ENCODE measurements at regions not wholly inside any gene's neighbourhood (a gene's known extent, or its start where the extent isn't known, plus 50 kb on each side); places are given as distances from the start of the nearest gene placed in this dataset.

DNA sequence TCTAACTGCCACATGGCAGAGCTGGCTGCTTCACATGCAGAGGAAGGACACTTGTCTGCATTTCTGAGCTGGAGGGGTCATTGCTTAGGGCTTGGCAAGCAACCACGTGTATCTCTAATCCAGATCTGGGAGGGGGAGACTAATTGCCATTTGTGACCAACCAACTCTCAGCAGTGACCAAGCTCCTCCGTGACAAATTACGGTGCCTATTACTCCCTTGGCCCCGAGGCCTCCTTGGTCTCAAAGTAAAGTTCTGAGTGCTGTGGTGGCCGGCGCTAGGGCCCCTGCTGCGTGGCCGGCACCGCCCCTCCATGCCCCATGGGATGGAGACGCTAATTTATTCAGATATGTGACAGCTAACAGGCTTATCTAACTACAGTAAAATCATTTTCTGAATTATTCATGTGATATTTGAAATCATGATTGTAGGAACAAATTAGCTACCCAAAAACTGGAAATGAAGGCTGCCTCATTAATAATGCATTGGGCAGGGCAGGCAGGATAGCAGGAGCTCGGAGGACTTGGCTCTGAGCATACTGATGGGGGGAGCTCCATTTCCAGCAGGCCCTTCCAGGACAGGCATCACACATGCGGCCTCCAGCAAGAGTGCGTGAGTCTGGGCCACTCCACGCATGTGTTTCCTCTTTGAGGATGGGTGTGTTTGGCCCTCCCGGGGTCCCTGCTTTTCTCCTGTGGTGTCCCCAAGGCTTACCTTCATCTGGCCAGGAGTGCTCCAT, 67.7 kb downstream of the C5orf15 start:
- Histone ChIP-seq H3K27ac (ENCODE audit: low read depth, low read length) (no peak overlapping the region), H3K4me1 (ENCODE audit: control insufficient read depth, insufficient read depth, low read length) (no peaks in the 10 kb centered on the region), H3K9me3 (ENCODE audit: control insufficient read depth, low read length) (no peaks in the 10 kb centered on the region), H3K4me3 (ENCODE audit: low read length) (no peak overlapping the region), H3K9ac (ENCODE audit: extremely low read depth, low read length, poor library complexity, severe bottlenecking) (no peak overlapping the region), H3K36me3 (ENCODE audit: control insufficient read depth, insufficient read depth, low read length) (no peaks in the 10 kb centered on the region), H3K27me3 (ENCODE audit: control insufficient read depth, insufficient read depth, low read length, poor library complexity, severe bottlenecking) (no peaks in the 10 kb centered on the region)
- TF ChIP-seq, protein P1, sequence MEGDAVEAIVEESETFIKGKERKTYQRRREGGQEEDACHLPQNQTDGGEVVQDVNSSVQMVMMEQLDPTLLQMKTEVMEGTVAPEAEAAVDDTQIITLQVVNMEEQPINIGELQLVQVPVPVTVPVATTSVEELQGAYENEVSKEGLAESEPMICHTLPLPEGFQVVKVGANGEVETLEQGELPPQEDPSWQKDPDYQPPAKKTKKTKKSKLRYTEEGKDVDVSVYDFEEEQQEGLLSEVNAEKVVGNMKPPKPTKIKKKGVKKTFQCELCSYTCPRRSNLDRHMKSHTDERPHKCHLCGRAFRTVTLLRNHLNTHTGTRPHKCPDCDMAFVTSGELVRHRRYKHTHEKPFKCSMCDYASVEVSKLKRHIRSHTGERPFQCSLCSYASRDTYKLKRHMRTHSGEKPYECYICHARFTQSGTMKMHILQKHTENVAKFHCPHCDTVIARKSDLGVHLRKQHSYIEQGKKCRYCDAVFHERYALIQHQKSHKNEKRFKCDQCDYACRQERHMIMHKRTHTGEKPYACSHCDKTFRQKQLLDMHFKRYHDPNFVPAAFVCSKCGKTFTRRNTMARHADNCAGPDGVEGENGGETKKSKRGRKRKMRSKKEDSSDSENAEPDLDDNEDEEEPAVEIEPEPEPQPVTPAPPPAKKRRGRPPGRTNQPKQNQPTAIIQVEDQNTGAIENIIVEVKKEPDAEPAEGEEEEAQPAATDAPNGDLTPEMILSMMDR (conservative IDR thresholded peaks at IDR 0.05): no peak
- Mint-ChIP-seq H3K36me3 (ENCODE audit: low read depth) (no peaks in the 10 kb centered on the region), H3K4me1 (peaks cover 6% of the 10 kb centered on the region), H3K27ac (peak overlapping the region; percentile 30), H3K27me3 (ENCODE audit: insufficient read depth) (no peaks in the 10 kb centered on the region), H3K4me3 (no peak overlapping the region), H3K9me3 (no peaks in the 10 kb centered on the region)
- DNase-seq: no peak
- WGBS, 2 experiments (ENCODE audit: insufficient coverage in 1 of 2, insufficient read length in 1 of 2): 94 to 96% methylated on average over 13 to 15 of the region's 15 CpGs

DNA sequence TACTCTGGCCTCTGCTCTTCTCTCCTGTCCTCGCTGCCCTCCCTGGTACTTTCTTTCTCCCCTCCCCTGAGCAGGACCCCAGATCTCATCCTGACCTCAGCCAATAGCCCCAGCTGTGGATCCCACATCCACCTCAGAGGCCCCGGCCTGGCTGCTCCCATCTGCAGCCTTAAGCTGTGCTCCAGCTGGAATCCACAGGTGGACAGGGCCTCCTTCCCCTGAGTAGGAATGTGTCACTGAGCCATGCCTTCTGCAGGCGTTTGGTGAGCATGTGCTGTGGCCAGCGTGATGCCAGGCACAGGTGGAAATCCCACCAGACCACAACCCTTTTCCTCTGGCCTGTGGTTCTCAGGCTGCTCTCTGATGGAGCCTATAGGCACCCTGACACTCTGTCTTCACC, 68.9 kb downstream of the C5orf15 start:
- no peaks in the 10 kb centered on the region for H3K27me3 Mint-ChIP-seq (ENCODE audit: insufficient read depth)
- no peaks in the 10 kb centered on the region for H3K4me1 ChIP-seq (ENCODE audit: control insufficient read depth, insufficient read depth, low read length)
- no peak overlapping the region for H3K9ac ChIP-seq (ENCODE audit: extremely low read depth, low read length, poor library complexity, severe bottlenecking)
- no peak overlapping the region for H3K27ac Mint-ChIP-seq
- H3K4me3 ChIP-seq (ENCODE audit: low read length): no peak overlapping the region
- no peak for DNase-seq
- TF ChIP-seq, protein P1 (conservative IDR thresholded peaks at IDR 0.05): no peak
- no peaks in the 10 kb centered on the region for H3K9me3 Mint-ChIP-seq
- no peaks in the 10 kb centered on the region for H3K27me3 ChIP-seq (ENCODE audit: control insufficient read depth, insufficient read depth, low read length, poor library complexity, severe bottlenecking)
- 89 to 93% methylated on average over 3 to 4 of the region's 4 CpGs for WGBS, 2 experiments (ENCODE audit: insufficient coverage in 1 of 2, insufficient read length in 1 of 2)
- H3K9me3 ChIP-seq (ENCODE audit: control insufficient read depth, low read length): no peaks in the 10 kb centered on the region
- H3K36me3 ChIP-seq (ENCODE audit: control insufficient read depth, insufficient read depth, low read length): no peaks in the 10 kb centered on the region
- H3K27ac ChIP-seq (ENCODE audit: low read depth, low read length): no peak overlapping the region
- H3K4me1 Mint-ChIP-seq: peaks cover 1% of the 10 kb centered on the region
- H3K4me3 Mint-ChIP-seq: no peak overlapping the region
- H3K36me3 Mint-ChIP-seq (ENCODE audit: low read depth): no peaks in the 10 kb centered on the region

DNA sequence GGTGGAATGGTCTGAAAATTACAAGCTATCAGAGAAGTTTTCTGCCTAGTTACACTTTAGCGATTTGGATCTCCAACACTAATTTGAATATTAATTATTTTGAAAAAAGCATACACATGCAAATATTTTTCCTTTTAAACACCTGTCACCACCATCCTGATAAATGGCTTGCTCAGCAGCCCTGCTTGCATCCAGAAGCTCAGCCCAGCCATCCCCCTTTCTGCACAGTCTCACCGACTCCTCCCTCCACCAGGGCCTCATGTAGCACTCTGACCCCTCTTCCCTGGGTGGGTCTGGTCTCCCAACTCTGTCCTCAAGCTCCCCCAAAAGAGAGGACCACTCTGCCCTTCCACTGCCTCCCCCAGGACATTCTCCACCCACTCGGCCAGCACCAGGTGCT, 70.0 kb downstream of the C5orf15 start:
- no peaks in the 10 kb centered on the region for H3K36me3 ChIP-seq (ENCODE audit: control insufficient read depth, insufficient read depth, low read length)
- TF ChIP-seq, protein P1 (conservative IDR thresholded peaks at IDR 0.05): no peak
- Mint-ChIP-seq H3K27me3 (ENCODE audit: insufficient read depth) (no peaks in the 10 kb centered on the region), H3K36me3 (ENCODE audit: low read depth) (no peaks in the 10 kb centered on the region), H3K27ac (no peak overlapping the region), H3K4me1 (peaks cover 1% of the 10 kb centered on the region), H3K9me3 (no peaks in the 10 kb centered on the region), H3K4me3 (no peak overlapping the region)
- no peak overlapping the region for H3K27ac ChIP-seq (ENCODE audit: low read depth, low read length)
- H3K27me3 ChIP-seq (ENCODE audit: control insufficient read depth, insufficient read depth, low read length, poor library complexity, severe bottlenecking): no peaks in the 10 kb centered on the region
- no peak overlapping the region for H3K9ac ChIP-seq (ENCODE audit: extremely low read depth, low read length, poor library complexity, severe bottlenecking)
- H3K4me1 ChIP-seq (ENCODE audit: control insufficient read depth, insufficient read depth, low read length): no peaks in the 10 kb centered on the region
- no peak for DNase-seq
- 77% methylated on average over 2 of the region's 3 CpGs; no CpG with 5 or more reads in 1 of the 2 experiments for WGBS, 2 experiments (ENCODE audit: insufficient coverage in 1 of 2, insufficient read length in 1 of 2)
- H3K4me3 ChIP-seq (ENCODE audit: low read length): no peak overlapping the region
- H3K9me3 ChIP-seq (ENCODE audit: control insufficient read depth, low read length): no peaks in the 10 kb centered on the region

Data from endodermal cell (in vitro differentiated cells).